ENCODE measurements at regions not wholly inside any gene's neighbourhood (a gene's known extent, or its start where the extent isn't known, plus 50 kb on each side); places are given as distances from the start of the nearest gene placed in this dataset.
"Not testable (repeated sequence)": the region's sequence is repeated elsewhere in the genome, so short reads cannot be mapped to it uniquely, and the experiment has no call there.

DNA sequence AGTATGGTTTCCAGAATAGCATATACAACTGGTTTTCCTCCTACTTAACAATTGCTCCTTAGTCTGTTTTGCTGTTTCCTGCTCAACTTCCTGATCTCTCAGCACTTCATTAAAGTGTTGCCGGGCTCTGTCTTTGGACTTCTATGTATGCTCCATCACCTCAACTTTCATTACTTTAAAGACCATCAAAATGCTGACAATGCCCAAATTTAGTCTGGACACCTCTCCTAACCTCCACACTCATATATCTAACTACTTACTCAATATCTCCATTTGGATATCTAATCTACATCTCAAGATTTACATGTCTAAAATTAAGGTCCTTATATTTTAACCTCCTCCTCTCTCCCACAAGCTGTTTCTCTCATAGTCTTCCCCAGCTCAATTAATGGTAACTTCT, 54.4 kb upstream of the LGR5 start:
- no peak for DNase-seq (ENCODE audit: low spot score)

DNA sequence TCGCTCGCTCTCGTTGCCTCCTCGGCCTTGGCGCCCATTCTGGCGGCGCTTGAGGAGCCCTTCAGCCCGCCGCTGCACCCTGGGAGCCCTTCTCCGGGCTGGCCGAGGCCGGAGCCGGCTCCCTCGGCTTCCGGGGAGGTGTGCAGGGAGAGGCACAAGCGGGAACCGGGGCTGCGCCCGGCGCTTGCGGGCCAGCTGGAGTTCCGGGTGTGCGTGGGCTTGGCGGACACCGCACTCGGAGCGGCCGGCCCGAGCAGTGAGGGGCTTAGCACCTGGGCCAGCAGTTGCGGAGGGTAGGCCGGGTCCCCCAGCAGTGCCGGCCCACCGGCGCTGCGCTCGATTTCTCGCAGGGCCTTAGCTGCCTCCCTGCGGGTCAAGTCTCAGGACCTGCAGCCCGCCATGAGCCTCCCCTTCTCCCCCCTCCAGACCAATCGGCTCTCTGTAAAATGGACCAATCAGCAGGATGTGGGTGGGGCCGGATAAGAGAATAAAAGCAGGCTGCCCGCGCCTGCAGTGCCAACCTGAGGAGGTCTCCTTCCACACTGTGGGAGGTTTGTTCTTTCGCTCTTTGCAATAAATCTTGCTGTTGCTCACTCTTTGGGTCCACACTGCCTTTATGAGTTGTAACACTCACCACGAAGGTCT, 62.8 kb upstream of the LGR5 start:
- not testable (repeated sequence) for DNase-seq (ENCODE audit: low spot score)

DNA sequence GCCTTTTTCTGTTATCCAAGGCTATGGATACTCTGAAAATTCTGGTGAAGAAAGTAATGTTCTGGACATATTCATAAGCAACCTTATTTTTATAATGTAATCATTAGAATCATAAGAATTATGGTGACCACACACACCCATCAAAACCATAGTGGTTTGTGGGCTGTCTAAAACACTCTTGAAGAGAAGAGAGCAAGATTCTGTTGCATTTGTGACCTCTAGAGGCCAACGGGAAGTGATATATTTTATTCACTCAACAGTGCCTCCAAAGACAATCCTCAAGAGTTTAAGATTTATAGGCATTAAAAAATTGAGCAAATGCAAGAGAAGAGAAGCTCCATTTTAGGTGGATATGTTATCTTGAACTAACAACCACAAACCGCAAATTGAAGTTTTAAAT, 68.5 kb upstream of the LGR5 start:
- DNase-seq (ENCODE audit: low spot score) = no peak

DNA sequence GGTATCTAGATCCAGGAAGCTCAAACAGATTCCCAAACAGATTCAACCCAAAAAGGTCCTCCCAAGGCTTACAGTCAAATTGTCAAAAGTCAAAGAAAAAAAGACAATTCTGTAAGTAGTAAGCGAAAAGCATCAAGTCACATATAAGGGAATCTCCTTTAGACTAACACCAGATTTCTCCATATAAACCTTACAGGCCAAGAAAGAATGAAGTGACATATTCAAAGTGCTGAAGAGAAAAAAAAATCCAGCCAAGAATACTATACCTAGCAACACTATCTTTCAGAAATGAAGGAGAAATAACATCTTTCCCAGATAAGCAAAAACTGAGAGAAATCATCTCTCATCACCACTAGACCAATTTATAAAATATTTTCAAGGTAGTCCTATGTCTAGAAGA, 79.6 kb upstream of the LGR5 start:
- DNase-seq (ENCODE audit: low spot score) = no peak

DNA sequence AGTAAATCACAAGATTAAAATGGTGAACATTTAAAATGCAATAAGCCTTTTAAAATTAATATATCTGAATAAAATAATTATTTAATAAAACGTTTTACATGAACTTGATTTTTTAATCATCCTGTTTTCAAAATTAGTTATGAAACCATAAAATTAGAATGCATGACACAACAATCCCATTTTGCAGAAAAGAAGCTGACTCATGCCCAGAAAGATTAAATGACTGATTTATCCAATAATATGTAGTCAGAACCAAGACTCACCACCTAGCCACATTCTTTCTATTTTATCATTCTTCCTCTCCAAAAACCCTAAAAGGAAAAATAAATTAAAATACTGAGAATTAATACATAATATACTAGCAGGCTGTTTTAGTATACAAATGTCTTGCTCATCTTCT, 83.0 kb upstream of the LGR5 start:
- no peak for DNase-seq (ENCODE audit: low spot score)

DNA sequence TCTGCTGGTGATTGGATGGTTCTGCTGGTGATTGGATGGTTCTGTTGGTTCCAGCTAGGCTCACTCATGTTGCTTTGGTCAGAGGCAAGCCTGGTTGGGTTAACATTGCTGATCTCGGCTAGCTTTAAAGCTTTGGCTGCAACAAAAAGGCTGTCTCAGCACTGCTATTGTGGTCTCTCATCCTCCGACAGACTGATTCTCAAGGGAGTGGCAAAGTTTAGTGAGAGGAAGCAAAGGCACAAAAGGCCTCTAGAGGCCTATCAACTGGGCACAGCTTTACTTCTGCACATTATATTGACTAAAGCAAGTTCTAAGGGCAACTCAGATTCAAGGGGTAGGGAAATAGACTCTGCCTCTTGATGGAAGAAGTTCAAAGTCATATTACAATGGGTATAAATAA, 84.7 kb upstream of the LGR5 start:
- DNase-seq (ENCODE audit: low spot score) = no peak

DNA sequence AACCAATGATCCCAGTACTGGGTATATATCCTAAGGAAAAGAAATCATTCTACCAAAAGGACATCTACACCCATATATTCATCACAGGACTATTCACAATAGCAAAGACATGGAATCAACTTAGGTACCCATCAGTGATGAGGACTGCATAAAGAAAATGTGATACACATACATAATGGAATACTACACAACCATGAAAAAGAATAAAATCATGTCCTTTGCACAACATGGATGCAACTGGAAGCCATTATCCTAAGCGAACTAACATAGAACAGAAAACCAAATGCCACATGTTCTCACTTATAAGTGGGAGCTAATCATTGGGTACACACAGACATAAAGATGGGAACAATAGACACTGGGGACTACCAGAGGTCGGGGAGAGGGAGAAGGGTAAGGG, 86.0 kb upstream of the LGR5 start:
- DNase-seq (ENCODE audit: low spot score) = no peak

DNA sequence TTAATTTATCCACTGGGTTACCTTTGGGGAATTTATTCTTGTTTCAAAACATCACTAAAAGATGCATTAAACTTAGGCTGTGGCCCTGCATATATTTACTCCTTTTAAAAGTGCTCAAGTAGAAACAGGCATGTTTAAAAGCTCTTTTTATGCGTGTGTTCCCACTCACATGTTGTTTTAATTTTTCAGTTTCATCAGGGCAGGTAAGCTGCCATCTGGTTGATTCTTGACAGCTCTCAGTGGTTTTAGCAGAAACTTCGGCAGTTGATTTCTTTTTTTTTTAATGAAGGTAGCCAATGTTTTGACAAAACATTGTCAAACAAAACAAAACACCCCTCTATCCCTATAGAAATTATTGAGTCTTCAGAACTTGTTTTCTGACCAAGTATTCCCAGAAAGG, 89.6 kb upstream of the LGR5 start:
- no peak for DNase-seq (ENCODE audit: low spot score)

DNA sequence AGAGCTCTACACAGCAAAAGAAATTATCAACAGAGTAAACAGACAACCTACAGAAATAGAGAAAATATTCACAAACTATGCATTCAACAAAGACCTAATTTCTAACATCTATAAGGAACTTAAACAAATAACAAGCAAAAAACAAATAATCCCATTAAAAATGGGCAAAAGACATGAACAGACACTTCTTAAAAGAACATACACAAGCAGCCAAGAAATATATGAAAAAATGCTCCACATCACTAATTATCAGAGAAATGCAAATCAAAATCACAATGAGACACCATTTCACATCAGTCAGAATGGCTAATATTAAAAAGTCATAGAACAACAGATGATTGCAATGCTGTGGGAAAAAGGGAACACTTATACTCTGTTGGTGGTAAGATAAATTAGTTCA, 100.7 kb upstream of the LGR5 start:
- DNase-seq (ENCODE audit: low spot score) = no peak

DNA sequence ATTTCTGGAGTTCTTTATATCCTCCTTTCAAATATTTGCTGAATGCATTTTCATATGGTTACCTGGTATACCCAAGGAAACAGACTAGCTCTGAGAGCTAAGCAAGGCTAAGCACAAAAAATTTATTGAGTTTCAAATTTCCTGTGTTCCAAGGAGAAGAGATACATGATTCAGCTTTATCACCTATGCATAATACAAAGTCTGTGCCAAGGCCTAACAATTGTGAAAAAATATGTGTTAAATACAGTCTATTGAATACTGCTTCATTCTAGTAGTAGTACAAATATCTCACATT, 103.7 kb upstream of the LGR5 start:
- no peak for DNase-seq (ENCODE audit: low spot score)

DNA sequence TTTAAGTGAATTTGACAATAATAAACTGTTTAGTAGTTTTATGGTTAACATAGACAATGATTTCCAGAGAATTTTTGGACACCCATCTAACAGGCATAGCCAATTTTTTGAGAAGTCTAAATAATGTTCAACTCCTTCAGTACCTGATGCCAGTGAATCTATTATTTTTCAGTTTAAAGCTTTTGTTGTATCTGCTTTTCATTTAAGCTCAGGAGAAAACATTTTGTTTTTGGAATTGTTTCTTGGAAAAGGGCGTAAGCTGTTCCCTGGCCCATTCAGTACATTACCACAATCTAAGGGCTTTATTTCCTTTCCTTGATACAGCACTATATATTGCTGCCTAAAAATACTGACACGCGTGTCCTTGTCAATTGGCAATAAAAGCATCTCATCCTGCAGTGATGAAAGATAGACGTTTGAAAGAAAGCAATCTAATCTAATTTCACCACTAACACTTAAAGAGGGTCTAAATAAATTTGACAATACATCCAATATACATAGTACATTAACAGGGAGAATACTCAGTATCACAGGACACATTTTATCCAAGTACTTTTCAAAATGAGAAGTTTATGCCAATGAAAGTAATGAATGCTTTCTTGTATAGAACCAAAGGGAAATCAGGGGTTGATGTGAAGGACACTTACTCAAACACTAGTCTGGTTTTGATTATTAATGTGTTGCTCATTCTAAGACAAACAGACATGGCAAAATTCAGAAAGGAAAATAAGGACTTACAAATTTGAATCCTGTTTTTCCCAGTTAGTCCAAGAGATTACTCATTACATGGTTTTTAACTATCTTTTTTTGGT, 104.2 kb upstream of the LGR5 start:
- DNase-seq (ENCODE audit: low spot score) = no peak

DNA sequence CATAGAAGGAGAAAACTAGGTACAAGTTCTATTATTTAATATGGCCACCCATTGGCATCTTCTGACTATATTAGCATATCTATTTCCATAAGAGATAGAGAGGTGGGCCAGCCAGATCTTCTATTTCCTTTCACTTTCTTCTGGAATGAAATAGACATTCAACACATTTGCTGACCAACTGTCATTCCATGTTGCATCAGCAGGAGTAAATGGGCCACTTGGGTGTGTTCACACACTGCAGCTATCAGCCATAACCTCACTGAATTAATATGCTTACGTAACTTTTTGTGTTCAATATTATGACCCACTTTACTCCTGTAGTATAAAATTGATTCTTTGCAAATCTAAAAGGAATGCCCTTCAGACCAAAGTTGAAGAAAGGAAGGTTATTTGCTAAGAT, 106.2 kb upstream of the LGR5 start:
- no peak for DNase-seq (ENCODE audit: low spot score)

DNA sequence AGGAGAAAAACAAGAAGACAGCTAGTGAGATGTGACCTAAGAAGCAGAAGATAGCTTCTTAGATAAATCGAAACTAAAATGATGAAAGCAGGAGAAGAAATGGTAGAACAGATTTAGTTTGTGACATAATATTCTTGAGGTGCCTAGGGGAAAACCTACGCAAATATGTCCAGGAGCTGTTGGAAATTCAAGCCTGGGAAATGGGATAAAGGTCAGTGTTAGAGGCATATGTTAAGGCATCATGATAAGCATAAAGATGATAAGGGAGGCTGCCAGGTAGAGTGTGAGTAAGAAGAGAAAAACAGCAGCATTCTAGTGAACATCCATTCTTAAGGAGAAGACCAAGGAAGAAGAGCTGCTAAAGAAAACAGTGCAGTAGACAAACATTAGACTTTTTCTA, 109.6 kb upstream of the LGR5 start:
- DNase-seq (ENCODE audit: low spot score) = no peak

DNA sequence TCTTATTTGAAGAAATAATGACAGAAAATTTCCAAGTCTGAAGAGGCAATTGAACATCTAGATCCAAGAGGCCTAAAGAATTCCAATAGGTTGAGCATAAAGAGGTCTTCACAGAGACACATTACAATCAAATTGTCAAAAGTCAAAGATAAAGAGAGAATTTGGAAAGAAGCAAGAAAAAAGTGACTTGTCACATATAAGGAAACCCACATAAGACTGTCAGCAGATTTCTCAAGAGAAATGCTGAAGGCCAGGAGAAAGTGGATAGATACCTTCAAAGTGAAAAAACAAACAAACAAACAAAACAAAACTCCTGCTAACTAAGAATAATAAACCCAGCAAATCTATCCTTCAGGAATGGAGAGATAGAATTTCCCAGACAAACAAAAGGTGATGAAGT, 118.1 kb upstream of the LGR5 start:
- no peak for DNase-seq (ENCODE audit: low spot score)

DNA sequence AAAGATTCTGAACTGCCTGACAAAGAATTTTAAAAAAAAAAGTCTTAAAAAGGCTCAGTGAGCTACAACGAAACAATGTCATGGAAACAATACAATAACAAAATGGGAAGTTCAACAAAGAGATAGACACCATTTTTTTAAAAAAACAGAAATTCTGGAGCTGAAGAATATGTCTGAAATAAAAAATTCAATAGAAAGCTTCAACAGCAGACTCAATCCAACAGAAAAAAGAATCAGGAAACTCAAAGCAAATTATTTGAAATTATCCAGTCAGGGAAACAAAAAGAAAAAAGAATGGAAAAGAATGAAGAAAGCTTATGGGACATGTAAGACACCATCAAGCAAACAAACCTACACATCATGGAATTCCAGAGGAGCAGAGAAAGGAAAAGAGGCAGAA, 118.5 kb upstream of the LGR5 start:
- DNase-seq (ENCODE audit: low spot score) = no peak

DNA sequence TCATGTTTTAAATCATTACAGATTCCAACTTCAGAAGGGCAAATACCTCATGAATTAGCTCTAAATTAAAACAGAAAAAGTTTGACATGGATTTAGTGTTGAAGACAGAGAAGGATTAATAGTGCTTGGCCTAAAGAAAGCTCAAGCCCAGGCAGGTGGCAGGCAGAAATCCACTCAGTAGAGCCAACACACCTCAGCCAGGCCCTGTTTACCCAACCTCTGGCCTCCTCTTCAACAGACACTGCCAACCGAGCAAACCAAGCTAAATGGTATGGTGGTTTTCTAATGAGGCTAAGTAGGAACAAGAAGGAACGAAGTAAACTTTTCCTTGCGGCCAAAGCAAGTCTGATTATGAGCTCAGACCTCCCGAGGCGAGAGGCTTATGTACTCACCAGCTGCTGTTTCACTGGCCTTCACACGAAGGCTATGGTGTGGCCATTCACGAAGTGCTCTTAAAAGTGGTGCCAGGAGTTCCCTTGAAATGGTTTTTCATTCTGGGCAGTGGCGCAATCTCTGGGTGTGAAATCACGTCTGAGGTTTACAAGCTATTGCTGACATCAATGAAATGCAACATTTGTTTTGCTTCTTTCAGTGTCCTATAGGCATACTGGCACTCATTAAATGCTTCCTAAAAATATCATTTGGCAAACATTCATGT, 124.1 kb upstream of the LGR5 start:
- DNase-seq (ENCODE audit: low spot score) = no peak

DNA sequence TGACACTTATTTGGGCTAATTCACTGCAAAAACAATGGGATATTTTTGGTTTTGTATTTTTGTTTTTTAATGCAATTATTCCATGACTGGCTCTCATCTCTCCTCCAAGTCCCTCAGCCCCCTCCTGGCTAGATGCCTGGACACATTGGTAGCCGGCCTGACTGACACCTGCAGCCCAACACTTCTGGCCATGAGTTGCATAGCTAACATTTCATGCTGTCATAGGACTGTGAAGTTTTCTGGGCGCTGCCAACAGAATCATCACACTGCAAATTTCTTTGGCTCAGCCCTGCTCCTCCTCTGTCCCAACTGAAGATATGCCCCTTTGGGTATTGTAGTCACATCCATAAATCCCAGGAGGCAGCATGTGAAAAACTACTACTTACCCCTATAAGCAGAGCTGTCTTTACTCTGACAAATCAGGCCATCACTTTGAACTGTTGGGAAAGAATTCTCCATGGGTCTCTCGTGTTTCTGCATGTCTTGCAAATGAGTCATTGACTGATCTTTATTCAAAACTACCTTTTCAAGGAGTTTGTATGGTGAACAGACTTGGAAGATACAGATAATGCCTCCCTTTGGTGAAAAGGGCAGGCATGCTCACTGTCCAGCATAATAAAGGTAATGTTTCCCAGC, 126.7 kb upstream of the LGR5 start:
- DNase-seq (ENCODE audit: low spot score) = peak; percentile 20

DNA sequence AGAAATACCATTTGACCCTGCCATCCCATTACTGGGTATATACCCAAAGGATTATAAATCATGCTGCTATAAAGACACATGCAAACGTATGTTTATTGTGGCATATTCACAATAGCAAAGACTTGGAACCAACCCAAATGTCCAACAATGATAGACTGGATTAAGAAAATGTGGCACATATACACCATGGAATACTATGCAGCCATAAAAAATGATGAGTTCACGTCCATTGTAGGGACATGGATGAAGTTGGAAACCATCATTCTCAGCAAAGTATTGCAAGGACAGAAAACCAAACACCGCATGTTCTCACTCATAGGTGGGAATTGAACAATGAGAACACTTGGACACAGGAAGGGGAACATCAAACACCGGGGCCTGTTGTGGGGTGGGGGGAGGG, 128.0 kb upstream of the LGR5 start:
- DNase-seq (ENCODE audit: low spot score) = not testable (repeated sequence)

DNA sequence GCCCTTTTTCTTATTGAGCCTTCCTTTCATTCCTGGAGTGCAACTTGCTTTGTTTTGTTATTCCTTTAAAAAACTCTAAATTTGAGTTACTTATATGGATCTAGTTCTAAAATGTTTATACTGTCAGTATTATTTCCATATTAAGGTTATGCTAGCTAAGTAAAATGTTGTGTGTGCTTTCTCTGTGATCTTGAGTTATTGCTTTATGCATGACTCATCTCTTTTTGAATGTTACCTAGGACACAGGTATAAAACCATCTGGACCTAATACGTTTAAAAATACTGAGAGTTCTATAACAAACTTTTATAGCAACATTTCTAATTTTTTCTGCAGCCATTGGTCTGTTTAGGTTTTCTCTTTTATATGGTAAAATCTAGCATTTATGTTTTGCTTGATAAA, 132.8 kb upstream of the LGR5 start:
- no peak for DNase-seq (ENCODE audit: low spot score)

DNA sequence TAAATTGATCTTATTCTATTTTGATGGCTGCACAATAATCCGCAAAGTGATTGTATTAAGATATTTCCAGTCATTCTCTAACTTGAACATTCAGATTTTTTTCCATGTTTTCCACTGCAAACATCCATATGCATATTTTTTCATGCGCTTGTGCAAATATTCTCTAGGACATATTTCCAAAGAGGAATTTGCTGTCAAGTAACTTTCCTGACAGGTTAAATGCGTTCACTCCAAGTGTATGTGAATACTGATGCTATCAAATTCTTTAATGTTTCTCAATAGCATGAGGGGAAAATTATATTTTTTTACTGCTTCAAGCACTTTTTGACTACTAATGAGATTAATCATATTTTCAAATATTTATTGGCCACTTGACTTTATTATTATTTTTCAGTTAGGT, 135.3 kb upstream of the LGR5 start:
- DNase-seq (ENCODE audit: low spot score) = no peak

DNA sequence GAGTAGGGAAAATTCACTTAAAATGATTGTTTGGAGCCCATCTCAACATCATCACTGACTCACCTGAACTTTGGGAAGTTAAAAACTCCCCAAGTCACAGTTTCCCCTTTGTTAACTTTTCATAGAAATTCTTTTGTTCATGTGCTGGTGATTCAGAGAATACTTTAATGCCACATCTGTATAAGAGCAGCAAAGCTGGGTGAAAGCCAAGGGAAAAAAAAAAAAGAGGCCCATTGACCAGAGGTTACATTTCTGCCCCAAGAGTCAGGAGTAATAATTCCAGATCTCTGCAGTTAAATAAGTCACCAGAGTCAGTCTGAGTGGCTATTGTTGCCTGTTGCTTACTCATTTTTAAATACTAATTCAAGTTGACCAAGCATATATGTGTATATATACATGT, 136.4 kb upstream of the LGR5 start:
- DNase-seq (ENCODE audit: low spot score) = no peak

DNA sequence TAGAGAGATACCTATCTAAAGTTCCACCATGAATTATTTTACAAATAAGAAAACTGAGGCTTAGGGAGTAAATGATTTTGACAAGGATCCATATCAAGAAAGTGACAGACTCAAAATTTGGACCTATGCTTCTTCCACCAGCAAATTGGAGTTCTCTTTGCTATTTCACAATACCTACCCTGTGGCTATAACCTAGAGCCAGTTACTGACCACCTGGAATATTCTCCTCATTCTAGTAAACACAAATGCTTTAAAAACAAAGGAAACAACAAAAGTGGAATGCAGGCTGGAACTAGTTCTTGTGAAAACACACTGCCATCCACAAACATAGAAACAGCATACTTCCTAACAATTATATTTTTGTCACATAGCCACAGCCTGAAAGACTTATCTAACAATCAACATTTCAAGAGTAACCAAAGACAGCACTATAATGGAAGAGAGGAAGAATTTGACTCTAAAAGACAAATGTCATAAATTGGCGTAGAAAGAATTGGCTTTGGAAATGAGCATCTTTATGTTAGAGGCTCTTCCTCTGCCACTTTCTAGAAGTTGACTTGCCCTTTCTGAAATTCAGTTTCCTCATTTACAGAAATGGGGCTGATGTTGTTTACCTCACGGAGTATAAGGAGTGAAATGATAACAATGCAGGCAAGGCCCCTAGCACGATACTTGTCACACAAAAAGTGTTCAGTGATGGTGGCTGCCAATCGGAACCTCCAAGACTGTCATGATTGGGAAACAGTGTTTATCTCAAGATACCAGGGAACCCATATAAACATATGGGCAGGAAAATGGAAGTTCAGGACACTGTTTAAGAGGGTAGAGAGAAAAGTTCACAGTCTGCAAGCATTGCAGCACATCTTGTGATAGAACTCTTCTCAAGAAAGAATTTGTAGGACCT, 138.6 kb upstream of the LGR5 start:
- no peak for DNase-seq (ENCODE audit: low spot score)

All from COLO829 (cell line).